Duodenal mucosa (tissue), 2 donors: ENCODE measurements at regions not wholly inside any gene's neighbourhood (a gene's known extent, or its start where the extent isn't known, plus 50 kb on each side); places are given as distances from the start of the nearest gene placed in this dataset.

Source experiments
- H3K27ac ChIP-seq: one replicate; pipeline ENCODE4 v1.7.0; 2013; ENCODE audit warnings: low read depth, low read length
- H3K27me3 ChIP-seq, 2 donors: one replicate each; pipeline ENCODE4 v1.7.0; 2013; ENCODE audit warnings: low read length in 2 of 2, control low read depth in 1 of 2; ENCODE audit not compliant: insufficient read depth in 2 of 2, control insufficient read depth in 1 of 2
- H3K36me3 ChIP-seq, 2 donors: one replicate each; pipeline ENCODE4 v1.7.0; 2013; ENCODE audit warnings: low read length in 2 of 2, control low read depth in 1 of 2; ENCODE audit not compliant: insufficient read depth in 2 of 2, control insufficient read depth in 1 of 2
- H3K4me1 ChIP-seq, 2 donors: one replicate each; pipeline ENCODE4 v1.7.0; 2013; ENCODE audit warnings: low read length in 2 of 2, control low read depth in 1 of 2; ENCODE audit not compliant: insufficient read depth in 2 of 2, control insufficient read depth in 1 of 2
- H3K4me3 ChIP-seq, 2 donors: one replicate each; pipeline ENCODE4 v1.7.0; 2013; ENCODE audit warnings: low read length in 2 of 2, low read depth in 1 of 2
- H3K9ac ChIP-seq, 2 donors: one replicate each; pipeline ENCODE4 v1.7.0; 2013; ENCODE audit warnings: low read length in 2 of 2, low read depth in 1 of 2
- H3K9me3 ChIP-seq, 2 donors: one replicate each; pipeline ENCODE4 v1.7.0; 2013; ENCODE audit warnings: low read length in 2 of 2, control low read depth in 1 of 2; ENCODE audit not compliant: control insufficient read depth in 1 of 2

DNA sequence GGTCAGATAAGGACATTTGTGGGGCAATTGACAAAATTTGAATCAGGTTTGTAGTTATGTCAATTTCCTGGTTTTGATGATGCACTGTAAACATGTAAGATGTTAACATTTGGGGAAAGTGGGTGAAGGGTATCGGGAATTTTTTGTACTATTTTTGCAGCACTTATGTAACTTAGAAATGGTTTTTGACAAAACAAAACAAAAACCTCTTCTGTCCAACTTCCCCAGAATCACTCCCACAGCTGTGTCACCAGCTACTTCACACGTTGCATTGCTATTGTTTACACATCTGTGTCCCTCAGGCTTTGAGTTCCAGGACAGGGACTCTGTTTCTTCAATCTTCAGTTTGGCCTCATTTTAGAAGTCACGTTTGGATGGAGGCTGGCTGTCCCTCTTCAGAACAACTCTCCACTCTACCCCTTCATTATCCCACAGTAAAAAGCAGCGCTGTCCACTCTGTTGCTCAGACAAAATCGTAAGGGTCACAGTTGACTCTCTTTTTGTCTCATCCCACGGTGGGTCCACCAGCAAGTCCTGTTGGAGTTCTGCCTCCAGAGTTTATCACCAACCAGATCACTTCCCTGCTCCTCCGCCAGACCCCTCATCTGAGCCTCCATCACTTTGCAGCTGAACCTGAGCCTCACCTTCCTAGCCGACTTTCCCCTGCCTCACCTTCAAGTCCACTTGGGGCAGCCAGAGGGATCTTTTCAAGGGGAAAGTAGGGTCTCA, 63.2 kb downstream of the NENF start:
- no peaks in the 10 kb centered on the region for H3K36me3 ChIP-seq
- no peaks in the 10 kb centered on the region for H3K27me3 ChIP-seq
- H3K4me1 ChIP-seq: no peaks in the 10 kb centered on the region
- H3K9ac ChIP-seq: no peak overlapping the region
- H3K4me3 ChIP-seq: no peak overlapping the region
- H3K9me3 ChIP-seq: no peaks in the 10 kb centered on the region
- no peak overlapping the region for H3K27ac ChIP-seq

DNA sequence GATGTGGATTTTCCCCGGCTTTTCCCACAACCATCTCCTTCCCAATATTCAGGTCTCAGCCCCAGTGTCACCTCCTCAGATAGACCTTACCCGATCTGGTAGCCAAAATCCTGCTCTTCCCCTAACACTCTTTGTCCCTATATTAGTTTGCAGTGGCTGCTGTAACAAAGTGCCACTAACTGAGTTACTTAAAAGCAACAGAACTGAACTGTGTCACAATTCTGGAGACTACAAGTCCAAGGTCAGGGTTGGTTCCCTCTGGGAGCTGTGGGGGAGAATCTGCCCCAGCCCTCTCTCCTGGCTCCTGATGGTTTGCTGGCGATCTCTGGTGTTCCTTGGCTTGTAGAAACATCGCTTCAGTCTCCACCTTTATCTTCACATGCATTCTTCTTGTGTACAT, 64.0 kb downstream of the NENF start:
- Histone ChIP-seq H3K27ac (no peak overlapping the region), H3K4me3 (no peak overlapping the region), H3K27me3 (no peaks in the 10 kb centered on the region), H3K9ac (no peak overlapping the region), H3K36me3 (no peaks in the 10 kb centered on the region), H3K9me3 (no peaks in the 10 kb centered on the region), H3K4me1 (no peaks in the 10 kb centered on the region)

DNA sequence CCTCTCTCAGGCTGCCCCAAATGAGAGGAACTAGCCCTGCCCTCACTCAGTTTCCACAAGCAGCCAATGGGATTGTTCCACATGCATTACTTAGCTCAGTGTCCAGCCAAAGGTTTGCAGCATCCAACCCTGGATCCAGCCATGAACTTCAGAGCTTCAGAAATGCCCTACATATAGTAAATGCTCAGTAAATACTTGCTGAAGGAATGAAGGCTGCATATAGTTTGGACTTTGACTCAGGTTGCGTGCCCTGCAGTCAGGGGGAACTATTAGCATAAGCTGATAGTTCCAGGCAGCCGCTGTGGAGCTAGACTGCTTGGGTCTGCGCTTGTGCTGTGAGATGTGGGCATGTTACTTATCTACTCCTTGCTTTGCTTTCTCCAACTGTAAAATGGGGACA, 64.8 kb downstream of the NENF start:
- Histone ChIP-seq H3K9ac (no peak overlapping the region), H3K27me3 (no peaks in the 10 kb centered on the region), H3K36me3 (no peaks in the 10 kb centered on the region), H3K9me3 (no peaks in the 10 kb centered on the region), H3K27ac (no peak overlapping the region), H3K4me1 (no peaks in the 10 kb centered on the region), H3K4me3 (no peak overlapping the region)

DNA sequence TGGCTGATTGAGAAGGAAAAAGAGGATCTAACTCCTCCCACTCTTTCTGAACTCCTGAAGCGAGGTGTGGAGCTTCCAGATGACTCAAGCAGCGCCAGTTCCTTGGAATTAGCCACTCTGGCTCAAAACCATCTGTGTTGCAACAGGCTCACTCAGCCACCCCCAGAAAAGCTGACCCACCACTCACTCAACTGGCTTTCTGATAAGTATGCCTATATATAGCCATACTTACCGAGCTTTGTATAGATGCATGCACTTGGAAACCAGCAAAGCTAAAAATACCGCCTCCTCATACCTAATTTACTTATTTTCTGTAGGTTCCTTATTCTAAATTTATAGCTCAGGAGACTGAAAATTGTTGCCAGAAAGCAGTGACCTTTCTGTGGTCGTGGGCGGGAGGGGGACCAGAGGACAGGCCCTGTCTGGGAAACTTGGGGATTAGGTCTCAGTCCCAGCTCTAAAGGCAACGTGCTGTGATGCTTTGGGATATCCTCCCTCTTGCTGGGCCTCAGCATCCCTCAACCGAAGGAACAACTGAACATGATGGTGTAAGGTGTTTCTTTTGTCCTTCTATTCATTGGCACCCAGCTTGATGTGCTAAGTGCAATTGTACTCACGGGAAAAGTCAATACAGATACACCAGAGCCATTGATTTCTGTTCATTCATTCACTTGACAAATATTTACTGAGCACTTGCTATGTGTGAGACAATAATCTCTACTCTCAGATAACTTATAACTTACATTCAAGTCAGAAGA, 65.7 kb downstream of the NENF start:
- Histone ChIP-seq H3K4me1 (no peaks in the 10 kb centered on the region), H3K27ac (no peak overlapping the region), H3K9ac (no peak overlapping the region), H3K9me3 (no peaks in the 10 kb centered on the region), H3K4me3 (no peak overlapping the region), H3K27me3 (no peaks in the 10 kb centered on the region), H3K36me3 (no peaks in the 10 kb centered on the region)

DNA sequence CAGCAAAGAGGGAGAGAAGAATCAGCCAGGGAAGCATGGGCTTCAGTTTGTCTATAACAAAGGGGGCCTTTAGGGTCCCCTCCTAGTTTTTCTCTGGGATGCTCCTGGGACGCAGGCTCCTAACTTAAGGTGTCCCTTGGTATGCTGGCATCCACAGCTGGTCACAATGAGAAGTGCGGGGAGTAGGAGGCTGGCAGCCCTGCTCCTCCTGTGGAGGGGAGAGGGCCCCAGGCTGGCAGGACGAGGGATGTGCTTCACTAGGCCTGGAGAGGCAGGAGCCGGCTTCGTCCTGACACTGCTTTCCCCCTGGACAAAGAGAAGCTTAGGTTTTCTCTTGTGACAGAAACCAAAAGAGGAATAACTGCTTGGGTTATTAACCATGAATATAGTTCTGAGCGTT, 67.6 kb downstream of the NENF start:
- Histone ChIP-seq H3K9ac (no peak overlapping the region), H3K4me1 (no peaks in the 10 kb centered on the region), H3K36me3 (no peaks in the 10 kb centered on the region)

DNA sequence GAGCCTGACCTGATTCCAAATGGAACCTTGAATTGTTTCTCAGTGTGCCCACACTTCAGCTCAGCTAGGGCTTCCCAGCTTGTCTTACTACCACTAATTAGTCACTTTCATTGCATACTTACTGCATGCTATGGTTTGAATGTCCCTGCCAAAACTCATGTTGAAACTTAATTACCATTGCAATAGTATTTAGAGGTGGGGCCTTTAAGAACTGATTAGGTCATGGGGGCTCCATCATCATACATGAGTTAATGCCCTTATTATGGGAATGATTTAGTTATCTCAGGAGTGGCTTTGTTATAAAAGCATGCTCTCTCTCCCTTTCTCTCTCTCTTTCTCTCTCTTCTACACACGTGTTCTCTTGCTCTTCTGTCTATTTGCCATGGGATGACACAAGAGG, 68.3 kb downstream of the NENF start:
- Histone ChIP-seq H3K27me3 (no peaks in the 10 kb centered on the region), H3K4me1 (no peaks in the 10 kb centered on the region), H3K27ac (no peak overlapping the region), H3K9ac (no peak overlapping the region), H3K9me3 (no peaks in the 10 kb centered on the region), H3K4me3 (no peak overlapping the region), H3K36me3 (no peaks in the 10 kb centered on the region)

More for the DNA sequence above, 67.6 kb downstream of the NENF start:
- no peak overlapping the region for H3K4me3 ChIP-seq
- no peak overlapping the region for H3K27ac ChIP-seq
- H3K27me3 ChIP-seq: no peaks in the 10 kb centered on the region
- no peaks in the 10 kb centered on the region for H3K9me3 ChIP-seq

DNA sequence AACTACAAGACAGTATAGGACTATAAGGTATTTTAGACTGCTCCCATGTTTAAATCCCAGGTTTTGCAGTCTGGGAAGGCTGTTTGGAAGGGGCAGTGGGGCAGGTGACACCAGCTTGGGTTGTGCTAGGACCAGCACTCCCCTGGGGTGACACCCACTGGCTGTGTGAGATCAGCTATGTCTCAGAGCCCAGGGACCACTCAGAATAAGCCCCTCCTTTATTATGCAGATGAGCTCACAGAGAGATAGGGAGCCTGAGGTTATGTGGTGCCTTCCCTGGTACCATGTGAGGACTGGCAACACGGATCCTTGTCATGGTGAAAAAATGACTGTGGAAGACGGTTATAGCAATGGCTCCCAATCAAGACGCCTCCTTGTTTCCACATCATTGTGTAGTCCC, 71.0 kb downstream of the NENF start:
- Histone ChIP-seq H3K9ac (no peak overlapping the region), H3K9me3 (no peaks in the 10 kb centered on the region), H3K36me3 (no peaks in the 10 kb centered on the region), H3K27me3 (no peaks in the 10 kb centered on the region), H3K4me3 (no peak overlapping the region), H3K4me1 (no peaks in the 10 kb centered on the region), H3K27ac (no peak overlapping the region)

DNA sequence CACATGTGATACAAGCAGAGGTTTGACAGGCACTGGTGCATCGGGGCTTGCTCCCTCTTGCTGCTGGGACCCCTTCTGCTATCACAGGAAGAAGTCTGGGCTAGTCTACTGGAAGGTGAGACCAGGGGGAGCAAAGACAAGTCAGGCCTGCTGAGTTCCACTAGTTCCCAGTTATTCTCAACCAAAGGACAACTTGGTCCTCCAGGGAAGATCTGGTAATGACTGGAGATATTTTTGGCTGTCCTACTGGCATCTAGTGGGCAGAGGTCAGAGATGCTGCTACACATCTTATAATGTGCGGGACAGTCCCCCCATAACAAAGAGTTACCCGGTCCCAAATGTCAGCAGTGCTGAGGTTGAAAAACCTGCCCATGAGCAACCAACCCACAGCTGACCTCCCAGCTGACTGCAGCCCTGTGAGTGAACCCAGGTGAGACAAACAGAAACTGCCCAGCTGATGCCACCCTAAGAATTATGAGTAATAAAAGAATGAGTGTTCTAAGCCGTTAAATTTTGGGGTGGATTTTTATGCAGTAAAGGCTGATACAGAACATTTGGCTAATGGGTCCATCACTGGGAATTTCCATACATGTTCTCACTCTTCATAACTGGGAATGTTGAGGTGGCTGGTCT, 71.6 kb downstream of the NENF start:
- Histone ChIP-seq H3K27ac (no peak overlapping the region), H3K36me3 (no peaks in the 10 kb centered on the region), H3K4me3 (no peak overlapping the region), H3K9ac (no peak overlapping the region), H3K27me3 (no peaks in the 10 kb centered on the region), H3K9me3 (no peaks in the 10 kb centered on the region), H3K4me1 (no peaks in the 10 kb centered on the region)

DNA sequence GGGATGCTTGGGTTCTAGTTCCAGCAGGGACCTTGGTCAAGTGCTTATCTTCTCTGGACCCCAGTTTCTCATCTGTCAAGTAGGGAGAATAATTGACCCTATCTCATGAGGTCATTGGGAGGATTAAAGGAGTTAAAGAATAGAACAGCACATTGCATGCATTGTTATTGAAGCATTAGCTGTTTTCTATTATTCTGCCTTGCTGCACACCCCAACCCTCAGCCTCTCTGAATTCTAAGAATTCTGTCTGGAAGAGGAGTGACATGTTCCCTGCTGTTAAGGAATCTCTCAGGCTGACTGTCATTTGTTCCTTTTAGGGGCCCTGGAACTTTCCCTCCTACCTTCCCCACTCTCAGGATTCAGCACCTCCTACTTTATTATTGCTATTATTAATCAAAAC, 73.9 kb downstream of the NENF start:
- no peak overlapping the region for H3K9ac ChIP-seq
- H3K27ac ChIP-seq: no peak overlapping the region
- no peaks in the 10 kb centered on the region for H3K27me3 ChIP-seq
- no peak overlapping the region for H3K4me3 ChIP-seq
- H3K9me3 ChIP-seq: no peaks in the 10 kb centered on the region
- no peaks in the 10 kb centered on the region for H3K36me3 ChIP-seq
- H3K4me1 ChIP-seq: no peaks in the 10 kb centered on the region

DNA sequence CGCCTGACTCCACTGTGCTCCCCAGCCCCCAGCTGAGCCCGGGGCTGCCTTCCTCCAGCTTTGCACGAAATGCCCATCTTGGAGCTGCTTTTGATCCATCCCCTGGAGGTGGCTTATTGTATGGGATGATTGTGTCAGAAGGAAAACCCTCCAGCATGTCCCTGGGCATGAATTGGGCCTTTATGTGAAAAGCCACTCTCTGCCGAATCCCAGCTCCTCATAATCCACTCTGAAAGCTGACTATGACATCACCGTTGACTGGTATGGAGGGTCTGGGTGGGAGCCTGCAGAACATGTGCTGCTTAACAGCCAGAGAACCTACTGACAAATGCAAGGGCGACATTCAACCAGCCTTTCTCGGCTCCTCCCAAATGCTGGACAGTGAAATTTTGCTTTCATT, 74.6 kb downstream of the NENF start:
- no peaks in the 10 kb centered on the region for H3K36me3 ChIP-seq
- no peaks in the 10 kb centered on the region for H3K9me3 ChIP-seq
- H3K9ac ChIP-seq: no peak overlapping the region
- H3K27ac ChIP-seq: no peak overlapping the region
- peaks cover 0 to 3% of the 10 kb centered on the region in 2 donors for H3K27me3 ChIP-seq
- H3K4me3 ChIP-seq: no peak overlapping the region
- H3K4me1 ChIP-seq: no peaks in the 10 kb centered on the region
